D721Med (cell line): ENCODE measurements at regions not wholly inside any gene's neighbourhood (a gene's known extent, or its start where the extent isn't known, plus 50 kb on each side); places are given as distances from the start of the nearest gene placed in this dataset.

Source experiments
- DNase-seq: peaks from one replicate; pipeline ENCODE4 v3.0.0; 2011; ENCODE audit warnings: low spot score; ENCODE audit not compliant: insufficient read length
- FAIRE-seq: peaks from 2 replicates; lab custom pipeline; 2011; peaks lifted over from hg19 to GRCh38; lab: Jason Lieb, UNC
- TF ChIP-seq, protein P1 (sequence below): IDR thresholded peaks from 2 replicates; pipeline ENCODE4 v1.5.1; 2012; ENCODE audit warnings: mild to moderate bottlenecking, control low read depth; ENCODE audit not compliant: insufficient read depth; ENCODE audit errors: missing control alignments

DNA sequence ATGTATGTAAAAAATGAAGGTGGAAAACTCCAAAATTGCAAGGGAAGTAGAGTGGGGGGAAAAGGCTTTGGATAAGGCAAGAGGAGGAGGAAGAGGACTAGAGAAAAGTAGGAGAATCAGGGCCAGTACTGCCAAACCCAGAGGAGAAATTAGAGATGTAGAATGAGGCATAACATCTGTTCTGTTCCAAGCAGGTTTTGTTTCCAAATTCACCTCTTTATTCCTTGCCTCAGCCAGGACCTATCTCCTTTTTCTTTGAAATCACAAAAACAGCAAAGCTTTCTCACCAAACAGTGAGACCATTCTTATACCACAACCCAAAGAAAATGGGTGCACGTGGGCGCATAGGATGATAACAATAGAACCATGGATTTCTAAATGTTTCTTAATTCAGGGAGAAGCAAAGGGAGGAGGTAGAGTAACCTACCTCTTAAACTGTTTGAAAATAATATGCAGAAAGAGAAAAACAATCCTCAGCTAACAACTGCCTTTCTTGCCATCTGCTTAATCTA, 383.3 kb upstream of the PKN2 start:
- TF ChIP-seq, protein P1, sequence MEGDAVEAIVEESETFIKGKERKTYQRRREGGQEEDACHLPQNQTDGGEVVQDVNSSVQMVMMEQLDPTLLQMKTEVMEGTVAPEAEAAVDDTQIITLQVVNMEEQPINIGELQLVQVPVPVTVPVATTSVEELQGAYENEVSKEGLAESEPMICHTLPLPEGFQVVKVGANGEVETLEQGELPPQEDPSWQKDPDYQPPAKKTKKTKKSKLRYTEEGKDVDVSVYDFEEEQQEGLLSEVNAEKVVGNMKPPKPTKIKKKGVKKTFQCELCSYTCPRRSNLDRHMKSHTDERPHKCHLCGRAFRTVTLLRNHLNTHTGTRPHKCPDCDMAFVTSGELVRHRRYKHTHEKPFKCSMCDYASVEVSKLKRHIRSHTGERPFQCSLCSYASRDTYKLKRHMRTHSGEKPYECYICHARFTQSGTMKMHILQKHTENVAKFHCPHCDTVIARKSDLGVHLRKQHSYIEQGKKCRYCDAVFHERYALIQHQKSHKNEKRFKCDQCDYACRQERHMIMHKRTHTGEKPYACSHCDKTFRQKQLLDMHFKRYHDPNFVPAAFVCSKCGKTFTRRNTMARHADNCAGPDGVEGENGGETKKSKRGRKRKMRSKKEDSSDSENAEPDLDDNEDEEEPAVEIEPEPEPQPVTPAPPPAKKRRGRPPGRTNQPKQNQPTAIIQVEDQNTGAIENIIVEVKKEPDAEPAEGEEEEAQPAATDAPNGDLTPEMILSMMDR, result no peak

DNA sequence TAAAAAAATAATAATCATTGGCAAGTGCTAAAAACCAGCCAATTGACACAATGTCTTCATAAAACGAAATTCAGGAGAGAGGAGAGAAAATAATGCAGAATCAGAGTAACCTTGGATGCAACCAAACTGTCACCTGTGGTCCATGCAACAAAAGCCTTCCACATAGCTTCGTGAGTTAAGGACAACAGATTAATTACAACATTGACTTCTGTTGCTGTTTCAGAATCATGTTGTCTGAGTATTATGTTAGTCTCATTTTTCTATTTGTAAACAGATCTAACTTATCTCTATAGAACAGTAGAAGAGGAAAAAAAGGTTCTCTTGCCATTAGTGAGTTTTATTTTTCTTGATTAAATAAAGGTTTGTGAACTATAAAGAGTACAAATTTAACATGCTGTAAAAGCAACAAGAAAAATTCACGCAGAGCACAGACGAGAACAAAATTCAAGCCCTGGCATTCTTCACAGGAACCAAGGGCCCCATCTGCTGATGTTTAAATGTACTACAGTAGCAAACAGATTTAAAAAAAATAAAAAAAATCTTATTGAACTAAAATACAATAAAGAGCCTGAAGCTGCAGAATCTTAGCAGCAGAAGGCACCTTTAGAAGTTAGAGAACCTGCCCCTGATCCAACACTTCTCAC, 381.1 kb upstream of the PKN2 start:
- TF ChIP-seq, protein P1, result peak; percentile 50
- DNase-seq (no peak), FAIRE-seq (no peak)

More for the DNA sequence above, 383.3 kb upstream of the PKN2 start:
- FAIRE-seq (no peak), DNase-seq (no peak)

DNA sequence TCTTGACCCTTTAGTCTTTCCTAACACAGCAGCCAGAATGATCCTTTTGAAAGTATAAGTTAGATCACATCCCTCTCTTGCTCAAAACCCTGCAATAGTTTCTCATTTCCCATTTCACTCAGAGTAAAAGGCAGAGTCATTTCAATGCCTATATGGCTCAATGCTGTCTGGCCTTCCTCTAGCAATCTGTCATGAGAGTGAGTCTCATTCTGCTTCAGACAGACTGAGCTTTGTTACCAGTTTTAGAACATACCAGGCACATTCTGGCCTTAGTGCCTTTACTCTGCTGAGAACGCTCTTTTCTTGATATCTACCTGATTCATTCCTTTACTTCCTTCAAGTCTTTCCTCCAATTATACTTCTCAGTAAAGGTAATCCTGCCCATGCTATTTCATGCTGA, 372.8 kb upstream of the PKN2 start:
- TF ChIP-seq, protein P1, result no peak
- no peak for FAIRE-seq

DNA sequence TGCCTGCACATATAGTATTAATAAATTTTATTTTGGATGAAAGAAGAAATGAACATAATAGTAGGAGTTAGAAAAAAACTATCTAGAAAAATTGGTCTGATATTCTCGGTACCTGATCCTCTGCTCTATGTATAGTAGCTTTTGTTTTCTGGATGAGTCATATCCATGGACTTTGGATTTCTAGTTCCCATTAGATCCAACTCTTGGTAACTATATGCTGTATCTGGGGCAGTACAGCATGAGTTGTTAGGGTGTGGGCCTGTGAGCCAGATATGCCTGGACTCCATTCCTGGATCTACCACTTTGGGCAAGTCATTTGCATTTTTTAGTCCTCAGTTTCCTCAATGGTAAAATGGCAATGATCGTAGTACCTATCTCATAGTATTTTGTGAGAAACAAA, 372.2 kb upstream of the PKN2 start:
- FAIRE-seq (no peak), DNase-seq (no peak)
- TF ChIP-seq, protein P1, result no peak

More for the DNA sequence above, 372.8 kb upstream of the PKN2 start:
- no peak for DNase-seq

DNA sequence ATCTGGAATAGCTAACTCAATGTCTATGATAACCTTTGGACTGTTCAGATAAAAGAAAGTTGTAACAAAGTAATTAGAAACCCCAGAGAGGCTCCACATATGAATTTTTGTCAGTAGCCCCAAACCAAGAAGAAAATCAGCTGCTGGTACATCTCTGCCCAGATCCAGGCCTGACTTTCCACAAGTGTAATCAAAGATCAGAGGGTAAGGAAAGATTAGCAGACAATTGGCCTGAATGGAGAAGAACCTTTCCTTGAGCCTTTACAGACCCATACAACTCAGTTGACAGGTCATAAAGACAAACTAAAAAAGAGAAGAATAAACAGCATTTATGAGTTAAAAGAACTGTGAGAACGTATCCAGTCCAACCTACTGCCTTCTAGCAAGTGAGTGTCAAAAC, 366.7 kb upstream of the PKN2 start:
- FAIRE-seq (no peak), DNase-seq (no peak)
- TF ChIP-seq, protein P1, result no peak

DNA sequence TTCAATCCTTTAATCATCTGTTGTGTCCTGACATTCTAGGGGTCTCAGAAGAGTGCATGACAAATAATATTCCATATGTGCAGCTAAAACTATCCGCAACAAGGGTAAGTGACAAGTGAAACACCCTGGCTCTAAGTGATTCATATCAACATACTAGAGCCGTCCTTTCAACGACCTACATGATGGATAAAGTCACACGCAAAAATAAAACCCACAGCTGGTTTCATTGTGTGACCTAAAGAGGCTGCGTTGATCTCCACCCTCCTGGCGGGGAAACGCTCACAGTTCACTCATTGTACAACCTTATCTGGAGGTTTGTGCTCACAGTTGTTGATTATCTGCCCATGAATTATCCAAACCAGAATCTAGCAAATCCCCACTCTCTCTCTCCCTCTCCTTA, 365.3 kb upstream of the PKN2 start:
- FAIRE-seq, result no peak
- no peak for DNase-seq
- TF ChIP-seq, protein P1, result no peak

DNA sequence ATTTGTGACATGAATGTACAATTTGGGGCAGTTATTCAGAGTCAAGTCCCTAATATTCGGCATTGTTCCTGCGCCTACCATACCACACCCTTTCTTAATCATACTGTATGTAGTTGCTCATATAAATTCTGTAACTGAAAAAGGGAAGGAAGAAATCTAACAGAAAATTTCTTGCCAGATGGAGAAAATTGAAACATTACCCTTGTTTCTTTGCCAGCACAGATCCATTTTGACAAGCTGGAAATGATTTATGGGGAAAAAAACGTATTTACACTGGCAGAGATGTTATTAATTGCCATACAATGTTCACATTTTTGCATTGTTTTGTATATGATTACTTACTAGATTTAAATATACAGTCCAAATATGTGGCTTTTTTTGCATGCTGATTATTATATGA, 363.8 kb upstream of the PKN2 start:
- DNase-seq, result no peak

More for the DNA sequence above, 363.8 kb upstream of the PKN2 start:
- TF ChIP-seq, protein P1, result no peak
- no peak for FAIRE-seq
